ENCODE measurements at regions not wholly inside any gene's neighbourhood (a gene's known extent, or its start where the extent isn't known, plus 50 kb on each side); places are given as distances from the start of the nearest gene placed in this dataset.

GRCh38 chr4:14792702-14793227, 209.5 kb upstream of the CPEB2 start:
- TF ChIP-seq GATA3 (IDR thresholded peaks at IDR 0.05; ENCODE audit: low read depth, low read length): no peak
- no peak for TF ChIP-seq GATA2 (IDR thresholded peaks at IDR 0.05; ENCODE audit: low read depth, low read length)

GRCh38 chr4:14800977-14801376, 201.3 kb upstream of the CPEB2 start:
- TF ChIP-seq GATA2 (IDR thresholded peaks at IDR 0.05; ENCODE audit: low read depth, low read length) (no peak), GATA3 (IDR thresholded peaks at IDR 0.05; ENCODE audit: low read depth, low read length) (no peak)

GRCh38 chr4:14802596-14802995, 199.7 kb upstream of the CPEB2 start:
- TF ChIP-seq GATA3 (IDR thresholded peaks at IDR 0.05; ENCODE audit: low read depth, low read length) (no peak), GATA2 (IDR thresholded peaks at IDR 0.05; ENCODE audit: low read depth, low read length) (no peak)

- TF ChIP-seq GATA2 (IDR thresholded peaks at IDR 0.05; ENCODE audit: low read depth, low read length): no peak
Measured at GRCh38 chr4:14807856-14808255, 194.4 kb upstream of the CPEB2 start.

DNA sequence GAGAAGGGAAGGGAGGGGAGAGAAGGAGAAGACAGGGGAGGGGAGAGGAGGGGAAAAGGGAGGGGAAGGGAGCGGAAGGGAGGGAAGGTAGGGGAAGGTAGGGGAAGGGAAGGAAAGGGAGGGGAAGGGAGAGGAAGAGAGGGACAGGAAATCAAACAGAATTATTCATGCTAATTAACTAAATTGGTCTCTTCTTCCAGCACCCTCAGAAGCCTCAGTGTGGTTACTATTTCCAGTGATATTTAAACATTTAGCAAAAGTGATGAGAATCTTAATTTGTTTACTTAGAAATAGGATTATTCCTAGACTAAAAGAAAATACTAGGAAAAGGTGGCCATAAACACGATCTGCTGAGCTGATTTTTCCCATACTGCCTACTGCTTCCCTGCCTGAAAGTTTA, 193.1 kb upstream of the CPEB2 start:
- TF ChIP-seq GATA2 (IDR thresholded peaks at IDR 0.05; ENCODE audit: low read depth, low read length) (no peak), GATA3 (IDR thresholded peaks at IDR 0.05; ENCODE audit: low read depth, low read length) (no peak)

DNA sequence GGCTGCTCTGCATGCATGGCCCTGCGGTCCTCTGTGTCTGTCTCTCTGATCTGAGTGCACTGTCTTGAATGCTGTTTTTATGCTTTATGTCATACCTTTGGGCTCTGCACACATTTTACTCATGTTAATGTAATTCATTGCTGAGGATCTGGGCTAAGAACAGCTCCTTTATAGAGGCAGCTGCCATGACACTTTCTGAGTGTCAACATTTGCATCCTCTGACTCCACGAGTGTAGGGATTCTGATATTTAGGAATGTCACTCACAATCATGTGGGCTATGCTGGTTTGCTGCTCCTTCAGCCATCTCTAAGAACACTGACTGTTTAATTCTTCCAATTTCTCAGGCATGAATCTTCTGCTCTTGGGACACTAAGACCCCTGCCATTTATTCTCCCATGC, 192.2 kb upstream of the CPEB2 start:
- no peak for TF ChIP-seq GATA3 (IDR thresholded peaks at IDR 0.05; ENCODE audit: low read depth, low read length)

DNA sequence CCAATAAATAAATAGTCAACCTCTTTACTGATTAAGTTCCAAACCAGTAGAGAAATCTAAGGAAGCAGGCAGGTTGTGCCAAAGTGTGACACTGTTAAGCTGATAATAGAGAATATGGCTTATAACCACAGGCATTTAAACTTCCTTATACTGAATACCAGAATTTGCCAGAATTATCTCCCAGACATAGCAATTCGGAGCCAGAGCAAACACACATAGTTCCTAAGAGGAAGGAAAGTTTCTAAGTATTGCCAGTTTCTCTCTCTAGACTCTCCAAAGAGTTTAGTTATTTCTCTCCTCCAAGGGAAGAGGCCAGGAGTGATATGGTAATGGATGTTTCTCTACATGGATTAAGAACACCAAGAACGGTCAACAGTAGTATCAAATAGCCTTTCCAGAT, 191.7 kb upstream of the CPEB2 start:
- TF ChIP-seq GATA3 (IDR thresholded peaks at IDR 0.05; ENCODE audit: low read depth, low read length) (no peak), GATA2 (IDR thresholded peaks at IDR 0.05; ENCODE audit: low read depth, low read length) (no peak)

DNA sequence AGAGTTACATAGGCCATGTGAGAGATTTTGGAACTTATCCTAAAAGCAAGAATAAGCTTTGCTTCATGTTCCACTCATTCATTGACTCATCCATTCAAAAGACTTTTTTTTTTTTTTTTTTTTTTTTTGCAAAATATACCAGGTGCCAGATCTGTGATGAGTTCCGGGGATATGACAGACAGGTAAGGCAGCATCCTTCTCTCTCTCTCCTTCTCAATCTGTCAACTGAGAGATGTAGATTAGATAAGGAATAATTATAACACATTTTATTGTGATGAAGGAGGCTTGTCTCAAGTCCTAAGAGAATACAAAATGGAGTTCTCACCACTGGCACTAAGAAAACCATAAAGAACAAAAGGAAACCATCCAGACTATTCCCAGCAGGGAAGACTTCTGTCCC, 190.2 kb upstream of the CPEB2 start:
- TF ChIP-seq GATA2 (IDR thresholded peaks at IDR 0.05; ENCODE audit: low read depth, low read length) (no peak), GATA3 (IDR thresholded peaks at IDR 0.05; ENCODE audit: low read depth, low read length) (no peak)

- TF ChIP-seq GATA3 (IDR thresholded peaks at IDR 0.05; ENCODE audit: low read depth, low read length) (no peak), GATA2 (IDR thresholded peaks at IDR 0.05; ENCODE audit: low read depth, low read length) (no peak)
Measured at GRCh38 chr4:14816623-14817261, 185.5 kb upstream of the CPEB2 start.

- TF ChIP-seq GATA2 (IDR thresholded peaks at IDR 0.05; ENCODE audit: low read depth, low read length) (no peak), GATA3 (IDR thresholded peaks at IDR 0.05; ENCODE audit: low read depth, low read length) (no peak)
Measured at GRCh38 chr4:14824189-14824588, 178.1 kb upstream of the CPEB2 start.

GRCh38 chr4:14827111-14827510, 175.2 kb upstream of the CPEB2 start:
- TF ChIP-seq GATA2 (IDR thresholded peaks at IDR 0.05; ENCODE audit: low read depth, low read length) (no peak), GATA3 (IDR thresholded peaks at IDR 0.05; ENCODE audit: low read depth, low read length) (no peak)

DNA sequence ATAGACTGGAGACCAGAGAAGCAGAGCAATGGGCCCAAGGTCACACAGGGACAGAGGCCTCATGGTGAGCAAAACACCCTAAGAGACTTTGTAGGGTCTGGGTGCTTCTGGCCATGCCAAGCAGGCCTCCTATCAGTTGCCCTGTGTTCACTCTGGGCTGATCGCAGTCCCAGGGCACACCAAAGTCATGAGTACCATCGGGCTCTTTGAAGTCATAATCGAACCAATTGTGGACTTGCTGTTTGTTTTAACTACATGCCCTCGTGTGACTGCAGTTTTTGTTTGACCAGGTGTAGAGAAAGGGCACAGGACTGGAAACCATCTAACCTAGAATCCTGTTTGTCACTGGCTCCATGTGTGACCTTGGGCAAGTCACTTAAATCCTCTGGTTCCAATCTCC, 172.5 kb upstream of the CPEB2 start:
- TF ChIP-seq GATA2 (IDR thresholded peaks at IDR 0.05; ENCODE audit: low read depth, low read length): no peak
- TF ChIP-seq GATA3 (IDR thresholded peaks at IDR 0.05; ENCODE audit: low read depth, low read length): no peak

GRCh38 chr4:14831416-14831815, 170.9 kb upstream of the CPEB2 start:
- TF ChIP-seq GATA3 (IDR thresholded peaks at IDR 0.05; ENCODE audit: low read depth, low read length) (no peak), GATA2 (IDR thresholded peaks at IDR 0.05; ENCODE audit: low read depth, low read length) (no peak)

GRCh38 chr4:14833053-14833452, 169.2 kb upstream of the CPEB2 start:
- TF ChIP-seq GATA2 (IDR thresholded peaks at IDR 0.05; ENCODE audit: low read depth, low read length) (no peak), GATA3 (IDR thresholded peaks at IDR 0.05; ENCODE audit: low read depth, low read length) (no peak)

GRCh38 chr4:14834382-14834781, 167.9 kb upstream of the CPEB2 start:
- TF ChIP-seq GATA2 (IDR thresholded peaks at IDR 0.05; ENCODE audit: low read depth, low read length) (no peak), GATA3 (IDR thresholded peaks at IDR 0.05; ENCODE audit: low read depth, low read length) (no peak)

- TF ChIP-seq GATA2 (IDR thresholded peaks at IDR 0.05; ENCODE audit: low read depth, low read length) (no peak), GATA3 (IDR thresholded peaks at IDR 0.05; ENCODE audit: low read depth, low read length) (no peak)
Measured at GRCh38 chr4:14835288-14835687, 167.0 kb upstream of the CPEB2 start.

Measured in SH-SY5Y (cell line).